Fibroblast of lung (primary cell): ENCODE measurements at regions not wholly inside any gene's neighbourhood (a gene's known extent, or its start where the extent isn't known, plus 50 kb on each side); places are given as distances from the start of the nearest gene placed in this dataset.

Experiments used
- DNase-seq, 2 donors: peaks; one replicate each; pipeline versions ENCODE4 v3.0.0 to v3.0.0-alpha.2; 2010; ENCODE audit warnings: low read depth in 2 of 2
- H2AFZ ChIP-seq: 2 replicates; pipeline ENCODE4 v1.5.1; 2012; ENCODE audit warnings: low read length, control low read depth, inconsistent platforms
- H3K27ac ChIP-seq: 2 replicates; pipeline ENCODE4 v1.5.1; 2011; ENCODE audit warnings: low read length, control low read depth; ENCODE audit not compliant: insufficient read depth
- H3K27me3 ChIP-seq: 2 replicates; pipeline ENCODE4 v1.5.1; 2011; ENCODE audit warnings: mild to moderate bottlenecking, low read length; ENCODE audit not compliant: control insufficient read depth, insufficient read depth
- H3K36me3 ChIP-seq: 2 replicates; pipeline ENCODE4 v1.5.1; 2011; ENCODE audit warnings: low read length; ENCODE audit not compliant: control insufficient read depth, insufficient read depth
- H3K4me1 ChIP-seq: 2 replicates; pipeline ENCODE4 v1.5.1; 2011; ENCODE audit warnings: low read length; ENCODE audit not compliant: control insufficient read depth, insufficient read depth; ENCODE audit errors: extremely low read depth
- H3K4me2 ChIP-seq: 2 replicates; pipeline ENCODE4 v1.5.1; 2011; ENCODE audit warnings: low read length, control low read depth; ENCODE audit not compliant: insufficient read depth; ENCODE audit errors: extremely low read depth
- H3K4me3 ChIP-seq, 4 experiments: fragments of 200-600 bp in 1 of 4; sonication (generic) in 1 of 4; replicated peaks in 1 of 4; 2 replicates each; pipeline ENCODE4 v1.5.1; 2011 to 2016; ENCODE audit warnings: low read length in 4 of 4, low read depth in 3 of 4, mild to moderate bottlenecking in 3 of 4, control low read depth in 2 of 4, inconsistent platforms in 1 of 4, mixed read lengths in 1 of 4; ENCODE audit not compliant: insufficient read depth in 1 of 4; ENCODE audit errors: control extremely low read depth in 1 of 4
- H3K79me2 ChIP-seq: 2 replicates; pipeline ENCODE4 v1.5.1; 2012; ENCODE audit warnings: mild to moderate bottlenecking, low read length, inconsistent platforms; ENCODE audit not compliant: control insufficient read depth, insufficient read depth
- H3K9ac ChIP-seq: 2 replicates; pipeline ENCODE4 v1.5.1; 2011; ENCODE audit warnings: mild to moderate bottlenecking, low read length, control low read depth; ENCODE audit not compliant: insufficient read depth
- H3K9me3 ChIP-seq: 2 replicates; pipeline ENCODE4 v1.5.1; 2012; ENCODE audit warnings: low read depth, low read length; ENCODE audit not compliant: control insufficient read depth, insufficient read depth
- H4K20me1 ChIP-seq: 2 replicates; pipeline ENCODE4 v1.5.1; 2011; ENCODE audit warnings: low read length; ENCODE audit not compliant: control insufficient read depth, insufficient read depth; ENCODE audit errors: extremely low read depth
- CTCF ChIP-seq, 2 donors: IDR thresholded peaks in 1 of 2; conservative IDR thresholded peaks in 1 of 2; 1 replicate in 1 of 2; 2 replicates in 1 of 2; pipeline ENCODE4 v1.5.1; 2011 to 2012; ENCODE audit warnings: low read length in 2 of 2, control low read depth in 1 of 2, inconsistent platforms in 1 of 2, low read depth in 1 of 2, mild to moderate bottlenecking in 1 of 2
- EZH2 ChIP-seq: IDR thresholded peaks from 2 replicates; pipeline ENCODE4 v1.5.1; 2012; ENCODE audit warnings: low read length, control low read depth, mild to moderate bottlenecking; ENCODE audit errors: missing control alignments

GRCh38 chr19:29380581-29380980 lies 145.2 kb upstream of the VSTM2B start:
- H4K20me1 ChIP-seq = no peaks in the 10 kb centered on the region
- DNase-seq = no peak
- no peaks in the 10 kb centered on the region for H3K79me2 ChIP-seq
- H3K27ac ChIP-seq = no peak overlapping the region
- H3K27me3 ChIP-seq = no peaks in the 10 kb centered on the region
- H3K4me3 ChIP-seq = no peak overlapping the region
- H2AFZ ChIP-seq = no peak overlapping the region
- no peaks in the 10 kb centered on the region for H3K9me3 ChIP-seq
- H3K4me2 ChIP-seq = no peak overlapping the region
- no peak overlapping the region for H3K9ac ChIP-seq
- H3K4me1 ChIP-seq = no peaks in the 10 kb centered on the region
- no peaks in the 10 kb centered on the region for H3K36me3 ChIP-seq
- TF ChIP-seq CTCF (conservative IDR thresholded peaks at IDR 0.05 in 1 of 2, IDR thresholded peaks at IDR 0.05 in 1 of 2; ENCODE audit: low read depth in 1 of 2, low read length in 2 of 2) = no peak
- no peak for TF ChIP-seq EZH2

DNA sequence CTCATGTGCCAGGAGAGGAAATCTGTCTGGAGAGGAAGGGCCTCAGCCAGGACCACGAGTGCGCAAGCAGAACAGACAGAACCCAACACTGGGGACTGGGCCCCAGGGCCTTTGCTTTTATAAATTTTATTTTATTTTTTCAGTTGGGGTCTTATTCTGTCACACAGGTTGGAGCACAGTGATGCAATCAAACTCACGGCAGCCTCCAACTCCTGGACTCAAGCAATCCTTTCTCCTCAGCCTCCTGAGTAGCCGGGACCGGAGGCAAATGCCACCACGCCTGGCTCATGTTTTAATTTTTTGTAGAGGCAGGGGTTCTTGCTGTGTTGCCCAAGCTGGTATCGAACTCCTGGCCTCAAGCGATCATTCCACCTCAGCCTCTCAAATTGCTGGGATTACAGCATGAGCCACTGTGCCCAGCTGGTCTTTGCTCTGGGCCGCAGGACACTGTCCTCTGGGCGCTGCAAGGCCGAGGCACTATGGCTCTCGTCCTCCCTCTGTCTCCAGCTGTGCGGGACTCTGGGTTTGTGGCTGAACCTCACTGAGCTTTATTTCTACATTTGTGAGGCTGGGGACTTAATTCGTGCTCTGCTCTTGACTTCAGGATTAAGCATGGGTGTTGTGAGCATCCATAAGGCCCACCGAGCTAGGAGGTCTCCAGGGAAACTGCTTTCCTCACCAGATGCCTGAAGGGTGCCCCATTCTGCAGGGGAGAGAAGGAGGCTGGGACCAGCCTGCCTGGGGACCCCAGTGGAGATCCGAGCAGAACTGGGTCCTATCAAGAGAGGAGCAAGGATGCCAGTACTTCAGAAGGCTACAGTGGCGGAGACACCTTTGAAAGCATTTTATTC lies 144.2 kb upstream of the VSTM2B start:
- Histone ChIP-seq H3K27me3 (no peaks in the 10 kb centered on the region), H3K4me2 (no peak overlapping the region), H3K36me3 (no peaks in the 10 kb centered on the region), H3K79me2 (no peaks in the 10 kb centered on the region), H4K20me1 (no peaks in the 10 kb centered on the region), H3K9me3 (no peaks in the 10 kb centered on the region), H3K9ac (no peak overlapping the region), H3K4me3 (no peak overlapping the region), H3K27ac (no peak overlapping the region), H2AFZ (no peak overlapping the region), H3K4me1 (no peaks in the 10 kb centered on the region)
- DNase-seq = no peak
- no peak for TF ChIP-seq CTCF (conservative IDR thresholded peaks at IDR 0.05 in 1 of 2, IDR thresholded peaks at IDR 0.05 in 1 of 2; ENCODE audit: low read depth in 1 of 2, low read length in 2 of 2)

DNA sequence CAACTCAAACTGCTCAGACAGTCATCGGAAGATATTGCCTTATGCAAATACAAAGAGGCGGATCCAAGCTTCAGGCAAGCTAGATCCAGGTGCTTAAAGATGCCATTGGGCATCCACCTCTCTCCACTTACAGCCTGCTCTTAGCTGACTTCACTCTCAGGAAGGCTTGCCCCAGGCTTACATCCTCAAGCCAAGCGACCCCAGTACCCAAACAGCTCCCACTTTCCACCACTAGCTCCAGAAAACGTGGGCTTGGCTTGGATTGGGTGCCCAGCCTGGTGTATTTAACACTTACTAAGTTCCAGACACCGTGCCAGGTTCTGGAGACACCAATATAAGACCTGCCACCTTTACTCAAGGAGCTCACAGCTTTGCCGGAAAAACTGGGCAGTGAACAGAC lies 142.1 kb upstream of the VSTM2B start:
- DNase-seq = no peak
- H3K4me3 ChIP-seq = no peak overlapping the region
- TF ChIP-seq EZH2 (no peak), CTCF (conservative IDR thresholded peaks at IDR 0.05 in 1 of 2, IDR thresholded peaks at IDR 0.05 in 1 of 2; ENCODE audit: low read depth in 1 of 2, low read length in 2 of 2) (no peak)

More for the DNA sequence above, 142.1 kb upstream of the VSTM2B start:
- no peak overlapping the region for H2AFZ ChIP-seq
- no peaks in the 10 kb centered on the region for H3K4me1 ChIP-seq
- H4K20me1 ChIP-seq = no peaks in the 10 kb centered on the region
- H3K36me3 ChIP-seq = no peaks in the 10 kb centered on the region
- H3K27ac ChIP-seq = no peak overlapping the region
- H3K4me2 ChIP-seq = no peak overlapping the region
- no peaks in the 10 kb centered on the region for H3K79me2 ChIP-seq
- no peaks in the 10 kb centered on the region for H3K9me3 ChIP-seq
- H3K27me3 ChIP-seq = no peaks in the 10 kb centered on the region
- H3K9ac ChIP-seq = no peak overlapping the region
